ENCODE measurements at regions not wholly inside any gene's neighbourhood (a gene's known extent, or its start where the extent isn't known, plus 50 kb on each side); places are given as distances from the start of the nearest gene placed in this dataset.

- TF ChIP-seq SUZ12 (IDR thresholded peaks at IDR 0.05; ENCODE audit: unreplicated experiment) = no peak
- no peak for TF ChIP-seq STAT1 (conservative IDR thresholded peaks at IDR 0.05)
- TF ChIP-seq MAX (IDR thresholded peaks at IDR 0.05; ENCODE audit: low read depth, low read length) = no peak
These were observed 128.3 kb upstream of the C9orf72 start for GRCh38 chr9:27701587-27701986.
